GM21723 (cell line): ENCODE measurements at regions not wholly inside any gene's neighbourhood (a gene's known extent, or its start where the extent isn't known, plus 50 kb on each side); places are given as distances from the start of the nearest gene placed in this dataset.

Experiments used
- ATAC-seq: cut with Tn5 transposase; IDR thresholded peaks from one replicate; pipeline ENCODE4 v1.9.1; 2021; ENCODE audit warnings: mild to moderate bottlenecking, moderate library complexity; ENCODE audit not compliant: unreplicated experiment

- no peak for ATAC-seq
These were observed 699.1 kb downstream of the KCNA4 start for GRCh38 chr11:29317694-29318093.

GRCh38 chr11:29315275-29315674 is 701.6 kb downstream of the KCNA4 start:
- ATAC-seq: no peak

- ATAC-seq: no peak
These were observed 702.6 kb downstream of the KCNA4 start for GRCh38 chr11:29314211-29314610.

- ATAC-seq: no peak
These were observed 704.0 kb downstream of the KCNA4 start for GRCh38 chr11:29312812-29313211.

DNA sequence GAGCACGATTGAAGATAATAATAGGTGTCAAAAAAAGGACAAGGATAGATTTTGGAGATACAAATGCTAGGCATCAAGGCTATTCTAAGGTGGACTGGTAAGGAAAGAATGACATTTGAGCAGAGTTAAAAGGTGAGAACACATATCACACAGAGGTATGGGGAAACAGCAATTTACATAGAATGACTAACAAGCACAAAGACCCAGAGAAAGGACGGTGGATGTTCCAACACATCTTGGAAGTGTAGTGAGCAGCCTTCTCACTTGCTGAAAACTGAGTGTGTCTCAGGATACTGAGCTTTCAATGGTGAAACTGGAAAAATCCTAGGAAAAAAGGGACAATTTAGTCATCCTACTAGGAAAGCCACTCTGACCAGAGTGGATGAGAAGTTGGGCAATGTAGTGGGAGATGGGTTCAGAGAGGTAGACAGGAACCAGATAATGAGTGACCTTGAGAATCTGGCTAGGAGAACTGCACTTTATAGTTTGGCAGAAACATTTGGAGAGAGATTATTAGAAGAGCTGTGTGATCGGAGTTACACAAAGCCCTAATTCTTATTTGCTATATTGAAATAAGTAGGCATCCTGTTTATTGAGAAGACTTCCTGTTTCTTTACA is 706.0 kb downstream of the KCNA4 start:
- ATAC-seq: no peak

DNA sequence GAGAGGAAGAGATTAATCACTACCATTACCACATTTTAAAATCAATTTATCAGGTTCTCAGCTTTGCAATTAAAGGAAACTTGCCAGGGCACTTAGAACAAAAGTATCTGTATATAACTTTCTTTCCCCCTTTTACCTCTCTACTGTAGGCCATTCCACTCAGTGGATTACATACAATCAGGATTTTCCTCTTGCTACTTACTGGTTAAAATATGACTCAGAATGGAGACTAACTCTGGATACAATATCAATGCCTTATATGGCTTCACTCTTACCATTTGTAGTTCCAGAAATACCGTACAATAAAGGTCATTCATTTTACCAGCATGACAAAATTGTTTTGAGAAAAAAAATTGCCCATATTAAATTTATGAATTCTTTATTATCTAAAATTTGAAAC is 706.8 kb downstream of the KCNA4 start:
- no peak for ATAC-seq

- ATAC-seq: no peak
These were observed 710.3 kb downstream of the KCNA4 start for GRCh38 chr11:29306527-29306926.

DNA sequence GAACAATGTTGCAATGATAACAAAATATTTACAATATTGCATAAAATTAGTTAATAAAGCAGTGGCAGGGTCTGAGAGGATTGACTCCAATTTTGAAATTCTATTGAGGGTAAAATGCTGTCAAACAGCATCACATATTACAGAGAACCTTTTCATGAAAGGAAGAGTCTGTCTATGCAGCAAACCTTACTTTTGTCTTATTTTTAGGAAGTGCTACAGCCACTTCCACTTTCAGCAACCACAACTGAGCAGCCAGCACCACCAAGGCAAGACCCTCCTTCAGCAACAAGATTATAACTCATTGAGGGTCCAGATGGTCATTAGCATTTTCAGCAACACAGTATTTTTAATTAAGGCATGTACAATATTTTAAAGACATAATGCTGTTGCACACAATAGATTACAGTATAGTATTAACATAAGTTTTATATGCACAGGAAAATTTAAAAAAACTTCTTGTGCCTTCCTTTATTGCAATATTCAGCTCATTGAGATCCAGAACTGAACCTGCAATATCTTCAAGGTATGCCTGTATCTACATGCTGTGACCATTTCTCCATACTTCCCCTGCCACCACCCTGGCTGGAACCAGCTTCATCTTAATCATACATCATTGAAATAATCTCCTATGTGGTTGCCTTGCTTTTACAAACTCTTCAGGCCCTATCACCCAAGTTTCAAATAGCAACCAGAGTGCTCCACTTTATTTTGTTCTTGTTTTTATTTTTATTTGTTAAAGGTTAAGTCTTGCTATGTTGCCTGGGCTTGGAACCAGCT is 711.2 kb downstream of the KCNA4 start:
- ATAC-seq: no peak

DNA sequence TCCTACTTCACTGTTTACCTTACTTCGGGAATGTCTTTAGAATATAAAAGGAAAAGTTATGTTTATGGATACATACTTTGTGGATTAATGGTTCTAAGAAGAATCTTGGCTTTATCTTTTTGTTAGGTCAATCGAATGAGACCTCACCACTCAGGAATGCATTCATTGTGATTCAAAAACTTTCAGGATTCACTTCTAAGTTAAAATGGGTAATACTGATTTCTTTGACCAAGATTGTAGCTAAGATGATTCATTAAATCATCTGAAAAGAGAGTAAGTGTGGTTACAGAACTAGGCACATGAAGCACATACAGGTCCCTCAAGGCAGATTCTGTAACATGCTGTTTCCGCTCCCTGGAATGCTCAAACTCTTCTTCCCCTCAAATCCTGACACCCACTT is 716.4 kb downstream of the KCNA4 start:
- ATAC-seq: no peak

DNA sequence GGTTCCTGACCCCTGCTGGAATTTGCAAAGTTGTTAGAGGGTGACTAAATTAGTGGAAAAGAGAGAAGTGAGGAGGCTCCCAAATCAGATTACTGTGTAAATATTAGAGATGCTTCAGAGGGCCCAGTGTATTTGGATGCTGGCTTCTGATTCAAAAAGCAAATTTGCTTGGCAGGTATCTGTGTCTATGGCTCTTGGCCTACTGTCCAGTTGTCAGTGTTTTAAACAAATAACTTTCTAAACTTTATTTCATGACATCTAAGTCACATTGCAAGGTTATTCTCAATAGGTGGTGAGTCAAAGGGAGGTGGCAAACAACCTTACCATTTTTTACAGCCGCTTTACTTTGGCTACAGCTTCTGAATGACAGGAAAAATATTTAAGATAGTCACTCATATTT is 720.1 kb downstream of the KCNA4 start:
- ATAC-seq: no peak

DNA sequence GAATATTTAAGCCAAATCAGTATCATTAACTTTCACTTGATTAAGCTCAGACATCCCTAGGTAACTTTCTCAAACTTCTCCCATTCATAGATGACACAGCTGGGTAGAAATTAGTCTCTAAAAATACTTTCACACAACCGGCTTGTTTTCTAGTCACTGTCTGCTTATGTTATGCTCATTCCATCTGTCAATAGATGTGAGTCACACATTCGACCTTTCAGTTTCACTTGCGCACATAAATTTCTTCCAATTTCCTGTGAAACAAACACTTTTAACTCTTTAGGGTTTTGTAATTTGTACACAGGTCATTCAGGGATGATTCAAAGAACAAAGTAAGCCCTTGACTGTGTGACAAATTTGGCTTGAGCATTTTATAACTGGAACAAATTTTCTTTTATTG is 723.0 kb downstream of the KCNA4 start:
- ATAC-seq: no peak

DNA sequence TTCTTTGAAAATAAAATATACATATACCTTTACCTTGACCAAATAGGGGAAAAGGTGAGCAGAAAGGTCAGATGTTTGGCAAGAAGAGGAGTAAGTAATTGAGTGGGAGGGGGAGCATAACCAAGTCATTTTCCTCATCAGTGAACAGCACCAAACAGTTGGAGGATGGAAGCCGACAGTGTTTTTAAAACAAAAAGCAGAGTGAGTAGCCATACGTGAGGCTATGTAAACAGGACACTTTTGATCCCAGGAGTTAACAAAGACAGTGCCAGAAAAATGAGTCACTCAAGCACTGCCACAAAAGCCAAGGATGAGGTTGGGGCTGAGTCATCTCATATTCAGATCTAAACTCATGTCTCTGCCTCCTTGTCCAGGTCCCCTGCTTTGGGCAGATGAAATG is 734.7 kb downstream of the KCNA4 start:
- no peak for ATAC-seq

GRCh38 chr11:29281271-29281777 is 735.5 kb downstream of the KCNA4 start:
- no peak for ATAC-seq

GRCh38 chr11:29280452-29280851 is 736.4 kb downstream of the KCNA4 start:
- no peak for ATAC-seq

- no peak for ATAC-seq
These were observed 737.1 kb downstream of the KCNA4 start for GRCh38 chr11:29279716-29280115.

DNA sequence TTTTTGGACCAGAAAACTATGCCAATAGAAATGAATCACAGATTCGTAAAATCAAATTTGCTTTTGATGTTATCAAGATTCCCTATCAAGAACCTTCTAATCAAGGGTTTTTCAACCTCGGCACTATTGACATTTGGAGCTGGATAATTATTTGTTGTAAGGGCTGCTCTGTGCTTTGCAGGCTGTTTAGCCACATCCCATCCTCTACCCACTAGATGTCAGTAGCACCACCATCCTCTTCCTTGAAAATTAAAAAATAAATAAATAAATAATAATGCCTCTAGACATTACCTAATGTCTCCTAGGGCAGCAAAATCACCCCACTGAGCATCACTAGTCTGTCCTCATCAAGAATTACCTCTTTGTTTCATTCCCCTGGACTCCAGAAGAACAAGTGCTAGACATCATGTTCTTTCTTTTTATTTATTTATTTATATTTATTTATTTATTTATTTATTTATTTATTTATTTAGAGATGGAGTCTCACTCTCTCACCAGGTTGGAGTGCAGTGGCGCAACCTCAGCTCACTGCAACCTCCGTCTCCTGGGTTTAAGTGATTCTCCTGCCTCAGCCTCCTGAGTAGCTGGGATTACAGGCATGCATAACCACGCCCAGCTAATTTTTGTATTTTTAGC is 744.7 kb downstream of the KCNA4 start:
- no peak for ATAC-seq

DNA sequence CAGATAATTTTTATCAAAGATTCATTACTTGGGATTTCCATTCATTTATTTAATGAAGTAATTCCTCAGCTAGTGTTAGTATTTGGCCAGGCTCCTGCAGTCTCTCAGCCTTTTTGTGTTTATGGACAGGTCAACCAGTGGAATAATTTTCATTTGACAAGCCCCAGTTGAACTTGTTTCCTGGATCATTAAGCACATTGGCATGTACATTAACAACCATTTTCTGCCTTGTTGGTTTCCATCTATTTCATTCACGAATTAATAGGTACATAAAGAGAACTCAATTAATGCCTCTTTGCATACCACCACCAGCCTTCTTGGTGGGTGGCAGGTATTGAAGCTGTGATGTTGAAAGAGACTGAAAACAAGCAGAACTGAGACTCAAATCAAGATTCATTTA is 745.2 kb downstream of the KCNA4 start:
- ATAC-seq: no peak

DNA sequence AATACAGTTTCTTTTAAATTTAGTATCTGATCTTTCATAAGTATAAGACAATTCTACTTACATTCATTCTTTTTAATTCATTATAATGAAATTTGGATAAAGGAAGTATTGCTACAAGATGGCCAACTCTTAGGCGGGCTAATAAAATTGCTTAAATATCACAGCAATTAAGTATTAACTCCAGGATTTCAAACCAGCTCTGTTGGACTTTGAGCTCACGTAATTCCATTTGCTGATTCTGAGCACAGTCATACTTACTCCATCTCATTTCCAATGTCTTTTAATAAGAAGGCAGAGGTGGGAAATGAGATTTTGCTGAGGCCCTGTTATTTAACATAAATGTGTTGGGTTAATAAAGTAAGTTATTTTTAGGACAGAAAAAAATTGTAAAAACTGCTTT is 748.1 kb downstream of the KCNA4 start:
- no peak for ATAC-seq

DNA sequence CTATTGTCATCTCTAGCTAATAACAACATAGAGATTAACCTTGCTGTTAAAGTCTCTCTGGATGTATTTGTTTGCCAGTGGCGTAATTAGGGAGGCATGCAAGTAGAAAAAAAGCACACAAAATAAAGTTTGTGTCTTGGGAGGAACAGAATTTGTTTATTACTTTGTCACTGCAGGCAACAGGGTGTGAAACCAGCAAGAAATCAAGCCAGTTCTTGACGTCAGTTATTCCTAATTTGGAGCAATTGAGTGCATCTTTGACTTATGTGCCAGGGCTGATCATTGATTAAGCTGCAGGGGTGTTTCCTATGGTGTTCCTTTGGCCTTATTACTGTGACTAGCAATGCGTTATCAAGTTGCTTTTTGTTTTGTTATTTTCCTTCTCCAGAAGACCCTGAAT is 751.0 kb downstream of the KCNA4 start:
- ATAC-seq: no peak

DNA sequence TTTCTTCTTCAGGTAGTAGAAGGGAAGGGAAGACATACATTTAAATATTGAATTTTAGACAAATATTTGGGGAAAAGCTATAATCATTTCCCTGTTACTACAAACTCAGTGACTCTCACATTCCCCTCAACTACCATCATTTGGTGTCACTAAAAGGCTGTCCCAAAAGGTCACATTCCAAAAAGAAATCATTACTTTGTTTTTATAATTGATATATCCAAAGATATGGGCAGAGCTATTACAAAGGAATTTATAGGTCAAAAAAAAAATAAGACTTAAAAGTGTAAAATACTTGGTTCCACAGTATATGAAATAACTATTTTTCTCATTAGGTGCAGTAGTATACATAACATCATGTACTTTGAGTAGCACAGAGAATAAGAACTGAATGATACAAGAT is 751.4 kb downstream of the KCNA4 start:
- ATAC-seq: no peak

GRCh38 chr11:29263971-29264682 is 752.7 kb downstream of the KCNA4 start:
- ATAC-seq: no peak
